Smooth muscle cell (in vitro differentiated cells): ENCODE measurements at regions not wholly inside any gene's neighbourhood (a gene's known extent, or its start where the extent isn't known, plus 50 kb on each side); places are given as distances from the start of the nearest gene placed in this dataset.
A peak's percentile ranks its signal among the peaks of the same experiment; 100 is the strongest.

Experiments used
- DNase-seq: peaks from one replicate; lab custom pipeline; 2025; ENCODE audit not compliant: unreplicated experiment; lab: John Stamatoyannopoulos, UW
- H2AFZ ChIP-seq: fragments of 200-600 bp; sonication (generic); 2 replicates; pipeline ENCODE4 v1.6.0; 2016; ENCODE audit warnings: antibody characterized with exemption, low read depth, mild to moderate bottlenecking
- H3F3A ChIP-seq: fragments of 200-600 bp; sonication (generic); 2 replicates; pipeline ENCODE4 v1.6.0; 2017; ENCODE audit warnings: antibody characterized with exemption, low read depth
- H3K27ac ChIP-seq: fragments of 200-600 bp; sonication (generic); 2 replicates; pipeline ENCODE4 v1.5.1; 2016; ENCODE audit warnings: low read depth, mild to moderate bottlenecking
- H3K27me3 ChIP-seq: fragments of 200-600 bp; sonication (generic); 2 replicates; pipeline ENCODE4 v1.6.1; 2016; ENCODE audit warnings: low read depth, mild to moderate bottlenecking
- H3K36me3 ChIP-seq: fragments of 200-600 bp; sonication (generic); 2 replicates; pipeline ENCODE4 v1.5.1; 2016; ENCODE audit warnings: low read depth
- H3K4me1 ChIP-seq: fragments of 200-600 bp; sonication (generic); 2 replicates; pipeline ENCODE4 v1.5.1; 2016; ENCODE audit warnings: low read depth
- H3K4me2 ChIP-seq: fragments of 200-600 bp; sonication (generic); 2 replicates; pipeline ENCODE4 v1.6.0; 2016; ENCODE audit warnings: mild to moderate bottlenecking
- H3K4me3 ChIP-seq: fragments of 200-600 bp; sonication (generic); 2 replicates; pipeline ENCODE4 v1.5.1; 2016; ENCODE audit warnings: mild to moderate bottlenecking
- H3K79me2 ChIP-seq: fragments of 200-600 bp; sonication (generic); 2 replicates; pipeline ENCODE4 v1.6.0; 2016; ENCODE audit warnings: low read depth, mild to moderate bottlenecking
- H3K9ac ChIP-seq: fragments of 200-600 bp; sonication (generic); 2 replicates; pipeline ENCODE4 v1.6.0; 2016; ENCODE audit warnings: low read depth
- H3K9me3 ChIP-seq: fragments of 200-600 bp; sonication (generic); replicated peaks from 2 replicates; pipeline ENCODE4 v1.5.1; 2016; ENCODE audit warnings: low read depth
- H4K20me1 ChIP-seq: fragments of 200-600 bp; sonication (generic); 2 replicates; pipeline ENCODE4 v1.6.0; 2016; ENCODE audit warnings: low read depth
- WGBS: methylation state at CpG from one replicate; pipeline ENCODE4 v1.1.7; 2016; ENCODE audit warnings: low lambda C conversion rate; 5-methylcytosine and 5-hydroxymethylcytosine counted together
- TF ChIP-seq, protein P1 (sequence below): fragments of 200-600 bp; sonication (generic); IDR thresholded peaks from 2 replicates; pipeline ENCODE4 v1.5.1; 2017; ENCODE audit warnings: borderline replicate concordance, mild to moderate bottlenecking, antibody characterized with exemption; ENCODE audit not compliant: insufficient read depth, poor library complexity, severe bottlenecking

DNA sequence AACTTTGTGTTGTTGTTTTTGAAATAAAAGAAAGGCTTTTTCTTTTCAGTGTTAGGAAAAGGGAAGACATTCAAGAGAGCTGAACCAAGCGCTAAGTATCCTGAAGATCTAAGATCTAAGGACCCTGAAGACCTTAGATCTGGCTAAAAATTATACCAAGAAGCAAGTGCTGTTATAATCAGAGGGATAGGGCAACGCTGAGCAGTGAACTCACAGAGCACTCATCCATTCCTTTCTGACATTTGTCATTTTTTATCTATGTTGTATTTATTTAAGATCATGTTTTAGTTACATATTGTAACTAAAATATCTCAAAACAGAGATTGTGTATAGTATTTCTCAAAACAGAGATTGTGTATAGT lies 60.5 kb upstream of the FAM216B start:
- TF ChIP-seq, protein P1, sequence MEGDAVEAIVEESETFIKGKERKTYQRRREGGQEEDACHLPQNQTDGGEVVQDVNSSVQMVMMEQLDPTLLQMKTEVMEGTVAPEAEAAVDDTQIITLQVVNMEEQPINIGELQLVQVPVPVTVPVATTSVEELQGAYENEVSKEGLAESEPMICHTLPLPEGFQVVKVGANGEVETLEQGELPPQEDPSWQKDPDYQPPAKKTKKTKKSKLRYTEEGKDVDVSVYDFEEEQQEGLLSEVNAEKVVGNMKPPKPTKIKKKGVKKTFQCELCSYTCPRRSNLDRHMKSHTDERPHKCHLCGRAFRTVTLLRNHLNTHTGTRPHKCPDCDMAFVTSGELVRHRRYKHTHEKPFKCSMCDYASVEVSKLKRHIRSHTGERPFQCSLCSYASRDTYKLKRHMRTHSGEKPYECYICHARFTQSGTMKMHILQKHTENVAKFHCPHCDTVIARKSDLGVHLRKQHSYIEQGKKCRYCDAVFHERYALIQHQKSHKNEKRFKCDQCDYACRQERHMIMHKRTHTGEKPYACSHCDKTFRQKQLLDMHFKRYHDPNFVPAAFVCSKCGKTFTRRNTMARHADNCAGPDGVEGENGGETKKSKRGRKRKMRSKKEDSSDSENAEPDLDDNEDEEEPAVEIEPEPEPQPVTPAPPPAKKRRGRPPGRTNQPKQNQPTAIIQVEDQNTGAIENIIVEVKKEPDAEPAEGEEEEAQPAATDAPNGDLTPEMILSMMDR, result no peak
- Histone ChIP-seq H2AFZ (no peak overlapping the region), H3F3A (no peaks in the 10 kb centered on the region), H3K4me3 (peak overlapping the region; percentile 1), H3K36me3 (no peaks in the 10 kb centered on the region), H3K9me3 (no peaks in the 10 kb centered on the region), H3K27me3 (no peaks in the 10 kb centered on the region), H3K79me2 (no peaks in the 10 kb centered on the region), H3K4me2 (peak overlapping the region; percentile 61), H3K4me1 (peaks cover 4% of the 10 kb centered on the region), H3K9ac (peak overlapping the region; percentile 69), H3K27ac (peak overlapping the region; percentile 86), H4K20me1 (no peaks in the 10 kb centered on the region)
- WGBS, result 46% methylated on average over 2 of the region's 2 CpGs
- DNase-seq, result no peak

DNA sequence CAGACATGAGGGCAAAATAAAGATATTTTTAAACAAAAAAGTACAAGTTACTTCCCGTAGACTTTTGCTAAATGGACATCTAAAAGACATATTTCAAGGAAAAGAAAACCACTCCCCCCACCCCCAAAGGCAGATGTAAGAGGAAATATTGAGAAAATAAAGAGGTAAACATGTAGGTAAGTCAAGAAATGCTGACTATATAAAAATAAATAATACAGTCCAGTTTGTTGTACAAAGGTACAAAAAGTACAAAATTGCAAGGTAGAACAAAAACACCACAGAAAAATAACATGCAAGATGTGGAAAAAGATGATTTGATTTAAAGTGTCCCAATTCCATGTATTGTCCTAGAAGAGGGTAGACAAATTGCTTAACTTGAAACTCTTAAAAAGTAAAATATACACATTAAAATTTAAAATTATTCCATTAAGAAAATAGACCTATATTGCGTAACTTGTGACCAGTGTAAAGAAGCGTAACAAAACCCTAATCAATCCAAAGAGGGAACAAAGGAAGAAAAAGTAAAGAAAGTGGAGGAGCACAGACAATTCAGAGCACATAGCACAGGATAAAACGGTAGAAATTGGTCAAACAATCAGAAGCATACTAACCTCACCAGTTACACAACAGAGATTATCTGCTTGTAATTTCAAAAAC lies 58.4 kb upstream of the FAM216B start:
- no peaks in the 10 kb centered on the region for H3F3A ChIP-seq
- no peak overlapping the region for H3K4me2 ChIP-seq
- no peaks in the 10 kb centered on the region for H3K9me3 ChIP-seq
- TF ChIP-seq, protein P1, result no peak
- H4K20me1 ChIP-seq, result no peaks in the 10 kb centered on the region
- 95% methylated on average over 4 of the region's 4 CpGs for WGBS
- H3K36me3 ChIP-seq, result no peaks in the 10 kb centered on the region
- no peak overlapping the region for H3K27ac ChIP-seq
- H3K4me3 ChIP-seq, result no peak overlapping the region
- DNase-seq, result no peak
- H3K79me2 ChIP-seq, result no peaks in the 10 kb centered on the region
- no peaks in the 10 kb centered on the region for H3K27me3 ChIP-seq
- H3K9ac ChIP-seq, result no peak overlapping the region
- peaks cover 4% of the 10 kb centered on the region for H3K4me1 ChIP-seq
- H2AFZ ChIP-seq, result no peak overlapping the region

DNA sequence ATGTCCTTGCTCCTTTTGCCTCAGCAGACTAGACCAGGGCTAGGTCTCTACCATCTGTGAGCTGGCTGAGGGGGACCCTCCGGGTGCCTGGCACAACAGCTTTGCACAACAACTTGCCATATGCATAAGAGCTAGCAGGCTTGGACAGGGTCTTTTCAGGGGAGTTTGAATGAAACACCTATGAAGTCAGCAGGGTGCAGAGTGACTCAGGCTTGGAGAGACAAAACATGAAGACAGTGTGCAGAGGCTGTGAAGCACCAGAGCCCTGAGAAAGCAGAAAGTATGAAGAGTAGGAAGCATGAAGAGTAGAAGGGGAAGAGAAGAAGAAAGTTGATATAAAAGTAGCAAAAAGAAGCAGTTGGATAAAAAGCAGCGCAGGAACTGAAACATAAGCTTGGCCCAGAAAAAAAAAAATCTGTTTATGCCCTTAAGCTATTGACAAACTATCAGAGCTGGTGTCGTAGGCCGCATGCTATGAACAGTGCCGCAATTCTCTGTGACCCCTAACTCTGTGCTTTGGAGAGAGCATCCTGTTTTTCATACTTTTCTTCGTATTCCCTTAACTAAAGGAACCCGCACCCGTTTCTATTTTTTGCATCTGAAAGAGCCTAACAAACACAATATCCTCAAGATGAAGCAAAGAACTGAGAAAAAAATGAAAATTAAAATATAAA lies 52.7 kb upstream of the FAM216B start:
- Histone ChIP-seq H3K9me3 (no peaks in the 10 kb centered on the region), H3K4me1 (no peaks in the 10 kb centered on the region), H3K27ac (no peak overlapping the region), H3K4me2 (no peak overlapping the region), H3K79me2 (no peaks in the 10 kb centered on the region), H3K36me3 (no peaks in the 10 kb centered on the region), H3K27me3 (no peaks in the 10 kb centered on the region), H3F3A (no peaks in the 10 kb centered on the region), H3K9ac (no peak overlapping the region), H2AFZ (no peak overlapping the region), H3K4me3 (no peak overlapping the region), H4K20me1 (no peaks in the 10 kb centered on the region)
- DNase-seq, result no peak
- 71% methylated on average over 8 of the region's 8 CpGs for WGBS
- TF ChIP-seq, protein P1, result no peak
